GM19438 (cell line): ENCODE measurements at regions not wholly inside any gene's neighbourhood (a gene's known extent, or its start where the extent isn't known, plus 50 kb on each side); places are given as distances from the start of the nearest gene placed in this dataset.

Source experiments
- ATAC-seq: cut with Tn5 transposase; IDR thresholded peaks from one replicate; pipeline ENCODE4 v1.9.1; 2021; ENCODE audit warnings: low read depth; ENCODE audit not compliant: unreplicated experiment

DNA sequence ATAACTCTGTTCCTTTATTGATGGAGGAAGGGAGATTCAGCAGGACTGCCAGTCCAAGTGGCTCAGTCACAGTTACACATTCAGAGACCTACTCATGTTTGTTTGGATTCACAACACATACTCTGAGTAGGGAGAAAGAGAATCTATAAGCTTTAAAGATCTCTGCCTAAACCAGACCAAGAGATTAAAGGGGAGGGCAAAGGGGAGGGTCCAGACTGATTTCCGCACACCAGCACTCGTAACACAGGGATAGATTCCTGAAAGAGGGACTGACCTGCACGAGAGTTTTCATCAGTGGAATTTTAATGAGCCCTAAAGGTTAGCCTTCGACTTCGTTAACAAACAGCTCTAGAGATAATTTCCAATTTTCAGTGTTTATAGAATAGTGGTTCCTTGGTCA lies 71.7 kb upstream of the PMFBP1 start:
- no peak for ATAC-seq

DNA sequence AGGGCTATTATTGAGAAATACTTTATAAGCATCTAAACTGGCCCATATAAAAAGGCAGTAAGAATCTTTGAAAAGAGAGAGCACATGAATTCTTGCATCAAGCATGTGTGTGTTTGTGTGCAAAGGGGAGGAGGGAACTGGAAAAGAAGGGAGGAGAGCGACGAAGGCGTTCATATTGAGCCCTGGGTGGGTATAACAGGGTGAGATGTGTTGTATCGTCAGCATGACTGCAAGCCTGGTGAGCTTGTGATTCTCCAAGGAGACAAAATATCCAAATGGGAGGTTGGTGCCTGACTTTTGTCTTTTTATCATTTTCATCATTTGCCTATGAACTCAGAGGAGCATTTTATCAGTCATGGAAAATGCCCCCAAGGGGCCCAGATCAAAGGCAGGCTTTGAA lies 70.8 kb upstream of the PMFBP1 start:
- ATAC-seq, result no peak

DNA sequence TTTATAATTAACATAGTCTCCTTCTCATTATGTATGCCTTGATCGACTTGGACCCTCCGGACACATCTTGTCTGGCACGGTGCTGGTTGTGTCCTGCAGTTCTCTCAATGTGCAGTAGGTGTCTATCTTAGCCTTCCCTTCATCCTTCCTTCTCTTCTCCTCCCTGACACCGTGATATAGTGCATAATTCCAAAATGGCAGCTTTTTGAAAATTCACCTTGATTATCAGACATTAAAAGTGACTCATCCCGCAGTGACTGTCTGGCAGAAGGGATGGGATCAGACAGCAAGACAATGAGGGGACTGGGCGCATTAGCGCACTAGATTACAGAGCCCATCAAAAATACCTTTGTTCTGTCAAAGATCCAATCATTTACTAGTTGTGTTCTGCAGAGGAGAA lies 70.0 kb upstream of the PMFBP1 start:
- no peak for ATAC-seq

- no peak for ATAC-seq
Measured at GRCh38 chr16:72241008-72241407, 69.1 kb upstream of the PMFBP1 start.

DNA sequence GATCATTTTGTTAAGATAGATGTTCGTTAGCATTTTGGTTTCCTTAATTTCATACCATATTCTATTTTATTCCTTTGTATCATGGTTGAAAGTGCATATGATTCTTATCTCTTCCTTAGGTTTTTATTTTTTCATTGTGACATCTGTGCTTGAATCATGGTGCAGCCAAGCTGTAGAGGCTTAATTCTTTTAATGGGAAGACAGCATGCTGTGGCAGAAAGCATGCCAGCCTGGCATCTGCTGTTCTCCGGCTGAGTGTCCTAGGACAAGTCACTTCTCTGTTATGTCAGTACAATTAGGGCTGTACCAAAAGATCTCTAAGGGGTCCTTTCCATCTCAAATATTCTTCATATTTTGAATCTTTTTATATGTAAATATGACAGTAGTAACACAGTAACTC lies 68.5 kb upstream of the PMFBP1 start:
- no peak for ATAC-seq

GRCh38 chr16:72236866-72237265 lies 64.9 kb upstream of the PMFBP1 start:
- ATAC-seq, result no peak

- ATAC-seq, result no peak
Measured at GRCh38 chr16:72234387-72234786, 62.4 kb upstream of the PMFBP1 start.

DNA sequence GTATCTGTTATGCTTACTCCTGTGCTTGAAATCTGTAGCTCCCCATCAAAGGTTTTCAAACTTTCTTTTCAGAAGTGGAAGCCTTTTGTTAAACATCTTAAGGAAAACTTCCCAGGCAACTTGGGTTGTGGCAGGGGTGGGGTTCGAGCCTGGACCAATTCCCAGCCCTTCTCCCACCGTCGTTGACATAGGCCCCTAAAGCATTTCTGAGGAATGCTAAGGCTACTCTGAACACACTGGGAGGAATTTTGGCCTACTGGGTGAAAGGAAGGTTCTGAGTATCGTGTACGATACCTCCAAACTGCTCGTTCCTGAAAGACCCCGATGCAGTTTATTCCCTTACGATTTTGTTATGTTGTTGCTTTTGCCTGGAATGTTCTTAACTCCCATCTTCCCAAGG lies 56.1 kb upstream of the PMFBP1 start:
- ATAC-seq, result no peak

GRCh38 chr16:72226136-72226535 lies 54.2 kb upstream of the PMFBP1 start:
- ATAC-seq, result no peak

- no peak for ATAC-seq
Measured at GRCh38 chr16:72224260-72224768, 52.4 kb upstream of the PMFBP1 start.

- no peak for ATAC-seq
Measured at GRCh38 chr16:72222503-72222902, 50.5 kb upstream of the PMFBP1 start.
